ENCODE measurements at regions not wholly inside any gene's neighbourhood (a gene's known extent, or its start where the extent isn't known, plus 50 kb on each side); places are given as distances from the start of the nearest gene placed in this dataset.

GRCh38 chr19:30161770-30162169 is 210.4 kb upstream of the ZNF536 start:
- H3K27me3 ChIP-seq, result no peaks in the 10 kb centered on the region
- H3K4me3 ChIP-seq, result no peak overlapping the region
- no peaks in the 10 kb centered on the region for H3K36me3 ChIP-seq
- no peaks in the 10 kb centered on the region for H3K9me3 ChIP-seq
- intact Hi-C loops (cut with DNase I), result no loop called here
- peak; percentile 56 to 61 for DNase-seq (ENCODE audit: extremely low spot score in 2 of 2)
- TF ChIP-seq POLR2A (IDR thresholded peaks at IDR 0.05) (no peak), CTCF (IDR thresholded peaks at IDR 0.05) (no peak), POLR2AphosphoS5 (IDR thresholded peaks at IDR 0.05; ENCODE audit: insufficient read depth in 1 of 2, low read depth in 1 of 2) (no peak)
- H3K27ac ChIP-seq, result no peak overlapping the region
- no peaks in the 10 kb centered on the region for H3K4me1 ChIP-seq

DNA sequence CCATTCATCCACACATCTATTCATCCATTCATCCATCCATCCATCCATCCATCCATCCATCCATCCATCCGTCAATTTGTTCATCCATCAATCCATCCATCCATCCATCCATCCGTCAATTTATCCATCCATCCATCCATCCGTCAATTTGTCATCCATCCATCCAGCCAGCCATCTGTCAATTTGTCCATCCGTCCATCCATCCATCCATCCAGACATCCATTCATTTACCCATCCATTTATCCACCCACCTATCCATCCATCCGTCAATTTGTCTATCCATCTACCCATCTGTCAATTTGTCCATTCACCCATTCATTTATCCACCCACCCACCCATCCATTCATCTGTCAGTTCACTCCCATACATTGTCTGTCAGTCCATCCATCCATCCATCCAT is 209.5 kb upstream of the ZNF536 start:
- Histone ChIP-seq H3K4me1 (no peaks in the 10 kb centered on the region), H3K36me3 (no peaks in the 10 kb centered on the region), H3K9me3 (no peaks in the 10 kb centered on the region), H3K27me3 (no peaks in the 10 kb centered on the region), H3K27ac (no peak overlapping the region), H3K4me3 (no peak overlapping the region)
- DNase-seq (ENCODE audit: extremely low spot score in 2 of 2), result peak; percentile 8 to 28
- TF ChIP-seq CTCF (IDR thresholded peaks at IDR 0.05) (no peak), POLR2A (IDR thresholded peaks at IDR 0.05) (no peak), POLR2AphosphoS5 (IDR thresholded peaks at IDR 0.05; ENCODE audit: insufficient read depth in 1 of 2, low read depth in 1 of 2) (no peak)
- intact Hi-C loops (cut with DNase I), result no loop called here

- Histone ChIP-seq H3K4me3 (no peak overlapping the region), H3K27ac (no peak overlapping the region), H3K27me3 (no peaks in the 10 kb centered on the region), H3K4me1 (no peaks in the 10 kb centered on the region), H3K36me3 (no peaks in the 10 kb centered on the region), H3K9me3 (no peaks in the 10 kb centered on the region)
- TF ChIP-seq CTCF (IDR thresholded peaks at IDR 0.05) (no peak), POLR2A (IDR thresholded peaks at IDR 0.05) (no peak), POLR2AphosphoS5 (IDR thresholded peaks at IDR 0.05; ENCODE audit: insufficient read depth in 1 of 2, low read depth in 1 of 2) (no peak)
- peak; percentile 31 to 47 for DNase-seq (ENCODE audit: extremely low spot score in 2 of 2)
- intact Hi-C loops (cut with DNase I), result no loop called here
These were observed 208.5 kb upstream of the ZNF536 start for GRCh38 chr19:30163663-30164062.

DNA sequence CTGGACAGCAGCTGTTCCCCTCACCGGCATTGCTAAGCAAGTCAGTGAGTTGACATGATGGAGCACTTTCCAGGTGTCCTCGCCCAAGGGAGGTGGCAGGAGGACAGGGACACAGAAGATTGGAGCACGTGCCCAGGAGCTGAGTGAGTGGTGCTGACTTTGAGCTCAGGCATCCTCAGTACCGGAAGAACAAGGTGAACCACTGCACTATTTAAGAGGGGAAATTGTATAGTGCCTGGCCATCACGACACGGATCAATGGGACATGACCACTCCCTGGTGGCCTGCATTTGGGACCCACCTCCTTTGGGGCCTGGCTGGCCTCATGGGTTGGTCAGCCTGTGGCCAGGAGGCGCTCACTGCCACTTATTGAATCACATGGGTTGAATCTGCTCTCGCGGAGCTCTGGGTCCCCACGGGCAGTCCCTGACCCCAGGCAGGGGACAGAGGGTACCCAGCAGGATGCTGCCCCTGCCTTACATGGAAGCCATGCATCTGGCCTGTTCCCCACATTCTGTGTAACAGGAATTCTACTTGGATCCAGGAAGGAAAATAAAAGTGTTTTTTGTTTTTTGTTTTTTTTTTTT is 206.9 kb upstream of the ZNF536 start:
- Histone ChIP-seq H3K4me3 (no peak overlapping the region), H3K9me3 (no peaks in the 10 kb centered on the region), H3K36me3 (no peaks in the 10 kb centered on the region), H3K4me1 (no peaks in the 10 kb centered on the region), H3K27ac (no peak overlapping the region), H3K27me3 (no peaks in the 10 kb centered on the region)
- DNase-seq (ENCODE audit: extremely low spot score in 2 of 2), result peak; percentile 72 to 85
- intact Hi-C loops (cut with DNase I), result no loop called here
- TF ChIP-seq CTCF (IDR thresholded peaks at IDR 0.05), result no peak
- TF ChIP-seq POLR2A (IDR thresholded peaks at IDR 0.05), result no peak
- TF ChIP-seq POLR2AphosphoS5 (IDR thresholded peaks at IDR 0.05; ENCODE audit: insufficient read depth in 1 of 2, low read depth in 1 of 2), result no peak

DNA sequence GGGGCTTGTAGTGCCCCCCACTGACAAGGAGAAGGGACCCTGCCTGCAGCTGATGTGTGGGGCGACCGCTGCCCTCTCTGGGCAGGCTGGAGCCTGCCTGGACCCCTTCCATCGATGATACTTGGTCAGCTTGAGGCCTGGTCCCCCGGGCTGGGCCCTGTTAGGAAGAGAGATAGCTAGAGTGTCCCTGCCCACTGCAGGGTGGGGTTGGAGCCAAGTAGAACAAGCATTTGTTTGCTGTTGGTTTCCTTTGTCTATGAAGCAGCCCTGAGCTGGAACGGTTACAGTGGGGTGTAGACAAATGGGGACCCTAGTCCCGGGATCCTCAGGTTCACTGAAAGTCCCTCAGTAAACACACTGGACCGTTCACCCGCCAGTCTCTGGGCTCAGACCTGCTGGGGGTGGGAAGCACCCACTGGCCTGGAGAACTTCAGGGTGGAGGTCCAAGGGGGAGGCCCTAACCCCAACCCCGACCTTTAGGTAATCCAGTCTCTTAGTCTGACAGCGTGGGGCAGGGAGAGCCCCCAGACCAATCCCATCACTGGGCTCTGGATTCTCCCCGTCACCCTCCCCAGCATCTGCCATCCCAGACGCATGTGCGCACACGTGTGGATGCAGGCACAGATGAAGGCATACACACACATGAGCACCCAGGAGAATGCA is 204.8 kb upstream of the ZNF536 start:
- no peak overlapping the region for H3K4me3 ChIP-seq
- no peaks in the 10 kb centered on the region for H3K9me3 ChIP-seq
- H3K36me3 ChIP-seq, result no peaks in the 10 kb centered on the region
- intact Hi-C loops (cut with DNase I), result no loop called here
- DNase-seq (ENCODE audit: extremely low spot score in 2 of 2), result peak; percentile 54 to 85
- H3K4me1 ChIP-seq, result no peaks in the 10 kb centered on the region
- TF ChIP-seq POLR2AphosphoS5 (IDR thresholded peaks at IDR 0.05; ENCODE audit: insufficient read depth in 1 of 2, low read depth in 1 of 2) (no peak), CTCF (IDR thresholded peaks at IDR 0.05) (no peak), POLR2A (IDR thresholded peaks at IDR 0.05) (no peak)
- no peak overlapping the region for H3K27ac ChIP-seq
- no peaks in the 10 kb centered on the region for H3K27me3 ChIP-seq
